Colon (tissue), 2 donors: ENCODE measurements at regions not wholly inside any gene's neighbourhood (a gene's known extent, or its start where the extent isn't known, plus 50 kb on each side); places are given as distances from the start of the nearest gene placed in this dataset.

Source experiments
- FAIRE-seq: peaks from 2 replicates; lab custom pipeline; 2012; peaks lifted over from hg19 to GRCh38; lab: Jason Lieb, UNC
- donor health status: control.
- donor health status: control.

DNA sequence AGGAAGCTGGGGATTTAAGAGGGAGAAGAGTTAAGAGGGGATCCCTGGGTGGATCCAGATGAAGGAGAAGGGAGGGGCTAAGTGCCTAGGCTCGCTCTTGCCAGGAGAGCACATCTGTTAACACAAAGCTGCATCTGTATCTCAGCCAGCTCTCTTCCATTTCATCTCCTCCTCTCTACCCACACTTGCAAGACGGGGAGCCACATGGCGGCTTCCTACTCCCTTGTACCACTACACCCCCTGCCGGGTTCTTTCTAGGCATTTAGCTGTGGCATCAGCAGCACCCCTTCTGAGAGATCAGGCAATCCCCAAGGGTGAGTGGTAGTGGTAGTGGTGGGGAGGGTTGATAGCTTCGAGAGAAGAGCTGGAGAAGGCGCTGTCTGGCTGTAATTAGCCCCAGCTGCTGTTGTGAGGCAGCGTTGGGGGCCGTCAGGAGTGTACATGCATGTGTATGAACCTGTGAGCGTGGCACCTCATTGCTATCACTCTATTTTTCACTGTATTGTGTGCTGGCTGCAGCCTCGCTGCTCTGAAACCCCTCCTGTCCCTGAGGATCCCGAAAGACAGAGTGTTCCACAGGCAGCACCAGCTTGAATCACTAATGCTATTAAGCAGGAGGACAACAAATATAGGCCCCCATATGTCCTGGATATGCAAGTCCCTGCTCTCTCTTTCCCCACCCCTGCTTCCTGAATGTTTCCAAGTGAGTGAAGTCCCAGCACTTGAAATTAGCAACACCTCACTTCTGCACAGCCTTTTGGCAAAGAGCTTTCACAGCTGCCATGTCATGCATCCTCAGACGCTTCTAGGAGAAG, 73.7 kb downstream of the RTL9 start:
- no peak for FAIRE-seq

DNA sequence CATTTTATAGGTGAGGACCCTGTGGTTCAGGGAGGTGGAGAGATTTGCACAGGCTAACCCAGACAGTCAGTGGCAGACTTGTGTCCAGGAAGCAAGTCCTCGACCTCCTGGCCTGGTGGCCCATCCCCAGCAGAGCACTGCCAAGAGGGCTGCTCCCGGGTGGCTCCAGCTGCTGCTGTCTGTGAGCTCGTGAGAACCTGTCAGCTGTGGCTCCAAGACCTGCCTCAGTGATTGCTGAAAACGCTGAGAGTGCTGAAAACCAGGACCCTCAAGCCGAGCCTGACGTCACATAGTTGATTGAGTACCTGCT, 74.2 kb downstream of the RTL9 start:
- FAIRE-seq: no peak

DNA sequence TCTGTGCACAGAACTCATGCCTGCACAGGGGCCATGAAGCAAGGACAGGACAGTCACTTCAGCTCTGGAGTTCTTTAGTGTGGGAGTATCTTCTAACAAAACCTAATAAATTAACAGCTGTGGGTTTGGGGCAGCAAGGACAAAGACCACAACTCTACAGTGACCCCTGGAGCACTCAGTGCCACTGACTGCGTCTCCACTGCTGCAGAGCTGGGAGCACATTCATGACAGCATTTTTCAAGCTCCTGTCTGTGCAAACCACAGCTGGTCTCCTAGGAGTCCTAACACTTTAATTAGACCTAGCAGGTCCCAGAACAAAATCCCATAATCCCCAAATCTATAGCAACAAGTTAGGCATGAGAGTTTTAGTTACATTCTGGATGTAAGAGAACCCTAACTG, 76.5 kb downstream of the RTL9 start:
- FAIRE-seq: no peak

DNA sequence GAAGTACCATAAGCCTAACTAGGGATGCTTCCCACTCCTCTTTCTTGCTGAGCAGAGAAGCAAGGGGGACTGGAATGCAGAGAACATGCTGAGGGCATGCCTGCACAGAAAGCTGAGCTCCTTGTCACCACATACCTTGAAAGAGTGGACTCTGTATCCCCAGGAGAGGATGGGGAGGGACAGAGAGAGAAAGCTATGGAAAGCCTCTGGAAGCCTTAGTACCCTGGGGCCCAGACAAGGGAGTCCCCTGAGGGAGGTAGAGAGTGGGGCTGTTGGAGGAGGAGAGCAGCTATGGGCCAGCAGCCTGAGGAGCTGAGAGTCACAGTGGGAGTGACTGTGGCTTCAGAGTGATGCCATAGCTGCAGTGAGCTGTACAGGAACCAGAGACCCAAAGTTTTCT, 77.9 kb downstream of the RTL9 start:
- FAIRE-seq: no peak

DNA sequence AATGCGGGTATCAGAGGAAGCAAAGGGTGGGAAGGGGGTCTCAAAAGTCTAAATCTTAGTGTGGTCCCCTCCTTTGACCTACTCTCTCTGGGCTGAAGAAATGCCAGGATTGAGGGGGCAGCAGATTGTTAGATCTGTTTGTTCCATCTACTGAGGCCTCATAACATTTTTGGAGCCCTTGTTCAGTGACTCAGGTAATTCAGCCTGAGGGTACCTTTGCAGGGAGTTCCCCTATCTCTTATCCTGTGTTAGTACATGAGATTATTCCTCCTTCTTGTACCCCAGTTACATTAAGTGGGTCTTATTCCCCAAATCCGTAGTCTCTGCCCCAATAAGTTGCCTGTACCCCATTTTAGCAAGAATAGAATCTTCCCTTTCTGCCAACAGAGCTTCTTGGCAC, 79.0 kb downstream of the RTL9 start:
- no peak for FAIRE-seq

DNA sequence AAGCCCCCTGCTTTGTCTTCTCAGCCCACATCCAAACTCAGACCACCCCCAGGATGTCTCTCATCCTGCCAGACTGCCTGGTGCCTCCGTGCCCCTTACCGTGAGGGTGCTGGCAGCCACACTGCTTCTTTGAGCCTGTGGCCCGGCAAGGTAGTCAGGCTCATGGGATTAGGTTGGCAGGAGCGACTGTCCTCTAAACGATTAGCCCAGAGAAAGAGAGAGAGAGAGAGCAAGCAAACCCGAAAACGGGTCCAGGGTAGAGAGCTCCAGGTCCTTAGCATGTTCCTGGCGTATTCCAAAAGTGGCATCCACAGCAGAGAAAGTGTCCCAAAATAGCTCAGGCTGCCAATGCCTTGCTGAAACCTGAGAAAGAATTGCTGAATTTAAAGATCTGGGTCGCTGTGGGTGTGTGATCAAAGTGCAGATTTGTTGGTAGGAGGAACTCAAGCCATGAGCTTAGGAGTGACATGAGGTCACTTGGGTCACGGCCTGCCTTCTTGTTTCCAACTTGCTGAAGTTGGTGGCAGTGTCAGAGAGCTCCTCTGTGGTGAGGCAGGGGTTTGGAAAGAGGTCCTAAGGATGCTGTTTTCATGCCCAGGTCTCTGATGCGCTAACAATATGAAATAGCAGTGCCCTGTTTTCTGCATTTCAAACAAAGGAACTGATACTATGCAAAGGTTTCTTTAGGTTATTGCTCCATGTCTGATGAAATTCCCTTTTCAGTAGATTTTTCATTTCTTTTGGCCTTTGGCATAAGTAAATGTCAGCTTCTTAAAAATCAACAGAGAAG, 81.6 kb downstream of the RTL9 start:
- FAIRE-seq: no peak

DNA sequence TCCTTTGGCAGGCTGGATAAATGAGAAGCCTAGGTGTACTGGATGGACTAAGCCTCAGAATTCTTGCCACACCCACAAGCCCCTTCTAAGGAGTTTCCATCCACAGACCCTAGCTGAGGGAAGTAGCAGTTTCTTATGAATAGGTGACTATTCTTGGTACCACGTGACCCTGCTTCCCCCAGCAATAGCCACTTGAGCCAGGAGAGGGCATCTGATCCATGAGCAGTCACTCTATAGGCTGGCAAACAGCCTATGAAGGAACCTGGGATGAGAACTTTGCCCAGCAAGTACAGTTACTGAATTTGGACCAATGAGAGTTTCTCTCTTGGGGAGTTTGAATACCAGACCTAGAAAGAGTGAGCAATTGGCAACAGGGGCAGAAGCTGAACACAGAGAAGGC, 84.0 kb downstream of the RTL9 start:
- no peak for FAIRE-seq

DNA sequence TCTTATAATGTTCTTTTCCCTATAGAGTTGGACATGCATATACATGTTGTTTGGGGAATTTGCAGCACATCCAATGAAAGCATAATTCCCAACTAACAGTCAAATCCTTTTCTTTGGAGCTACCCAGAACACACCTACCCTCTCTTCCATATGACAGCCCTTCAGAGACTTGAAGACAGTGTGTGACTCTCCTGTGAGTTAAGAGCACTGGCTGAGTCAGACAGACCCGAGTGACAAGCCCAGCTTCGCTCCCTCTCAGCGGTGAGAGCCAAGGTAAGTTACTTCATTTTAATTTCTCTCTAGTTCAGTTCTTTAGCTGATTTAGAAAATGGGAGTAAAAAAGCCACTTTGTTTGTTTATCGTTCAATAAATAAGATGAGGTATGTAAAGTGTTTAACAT, 86.3 kb downstream of the RTL9 start:
- no peak for FAIRE-seq

DNA sequence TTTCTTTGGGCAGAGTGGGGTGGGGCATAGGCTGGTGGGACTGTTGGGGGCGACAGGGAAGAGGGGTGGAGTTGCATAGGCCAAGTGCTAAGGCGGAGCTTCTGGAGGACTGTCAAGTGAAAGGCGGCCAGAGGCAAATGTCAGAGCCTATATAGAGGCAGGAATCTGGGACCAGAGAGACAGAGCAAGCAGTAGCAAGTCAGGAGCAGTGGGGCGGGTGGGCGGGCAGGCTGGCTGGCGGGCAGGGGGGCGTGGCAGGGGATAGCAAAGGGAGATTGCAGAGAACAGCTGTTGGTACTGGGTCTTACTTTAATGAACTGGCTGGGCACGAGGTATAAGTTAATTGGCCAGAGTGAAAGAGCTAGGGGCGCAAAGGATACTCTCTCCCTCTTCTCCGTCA, 89.8 kb downstream of the RTL9 start:
- FAIRE-seq: no peak

DNA sequence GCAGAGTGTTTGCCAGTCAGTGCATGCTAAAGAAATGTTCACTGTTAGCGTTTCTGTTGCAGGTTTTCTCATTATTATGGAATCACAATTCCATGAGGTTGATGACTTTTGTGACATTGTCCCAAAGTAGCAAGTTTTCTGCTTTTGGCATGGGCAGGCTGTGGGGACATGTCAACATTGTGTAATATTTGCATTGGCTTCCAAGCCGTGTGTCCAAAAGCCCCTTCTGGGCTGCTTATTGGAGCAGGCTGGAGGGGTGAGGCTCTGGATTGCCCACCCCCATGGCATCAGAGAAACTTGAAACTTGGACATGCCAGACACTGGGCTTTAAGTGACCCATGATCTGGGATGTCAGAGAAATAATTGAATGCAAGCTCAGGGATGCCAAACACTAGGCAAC, 90.7 kb downstream of the RTL9 start:
- no peak for FAIRE-seq

DNA sequence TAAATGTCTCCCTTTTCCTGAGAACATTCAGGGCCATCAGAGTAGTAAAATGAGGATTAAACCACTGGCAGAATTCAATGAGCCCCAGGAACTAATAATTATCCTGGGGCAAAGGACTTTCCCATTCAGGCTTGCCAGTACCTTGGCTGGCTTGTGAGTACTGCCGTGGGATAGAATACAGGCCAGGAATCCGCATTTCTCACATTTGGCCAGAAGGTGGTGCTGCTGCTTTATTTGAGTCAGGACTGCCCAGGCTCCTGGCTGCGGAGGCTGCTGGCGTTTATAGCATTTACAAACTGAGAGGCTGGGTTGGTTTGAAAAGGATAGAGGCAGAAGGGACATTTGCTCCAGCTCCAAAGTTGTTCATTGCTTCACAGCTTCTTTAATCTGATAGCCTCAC, 91.4 kb downstream of the RTL9 start:
- peak; percentile 53 for FAIRE-seq

DNA sequence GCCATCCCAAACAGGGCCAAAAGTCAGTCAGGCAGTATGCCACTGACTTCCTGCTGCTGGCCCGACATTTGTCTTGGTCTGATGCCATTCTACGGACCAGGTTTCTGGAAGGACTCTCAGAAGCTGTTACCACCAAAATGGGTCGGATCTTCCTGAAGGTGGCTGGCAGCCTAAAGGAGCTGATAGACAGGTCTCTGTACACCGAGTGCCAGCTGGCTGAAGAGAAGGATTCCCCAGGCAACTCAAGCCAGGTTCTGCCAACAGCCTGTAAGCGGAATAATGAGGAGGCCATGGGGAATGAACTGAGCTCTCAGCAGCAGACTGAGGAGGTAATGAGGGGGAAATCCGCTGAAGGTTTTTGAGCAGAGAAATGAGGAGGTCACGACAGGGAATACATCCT, 95.7 kb downstream of the RTL9 start:
- FAIRE-seq: no peak

DNA sequence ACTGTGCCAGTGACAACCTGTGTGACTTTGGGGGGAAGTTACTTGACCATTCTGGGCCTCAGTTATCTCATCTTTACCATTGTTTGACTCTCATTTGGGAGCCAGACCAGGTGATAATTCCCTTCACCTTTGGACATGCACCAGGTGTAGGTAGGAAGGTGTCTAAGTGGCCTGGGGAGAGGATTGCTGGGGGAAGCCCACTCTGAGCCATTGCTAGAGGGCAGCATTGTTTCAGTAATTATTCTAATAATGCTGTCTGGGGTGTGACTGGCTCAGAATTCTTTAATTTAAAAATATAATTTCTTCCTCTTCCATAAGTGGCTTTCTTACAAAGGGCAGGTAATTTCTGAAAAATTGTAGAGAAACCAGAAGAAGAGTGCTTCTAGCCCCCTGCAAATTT, 104.3 kb downstream of the RTL9 start:
- FAIRE-seq: no peak

DNA sequence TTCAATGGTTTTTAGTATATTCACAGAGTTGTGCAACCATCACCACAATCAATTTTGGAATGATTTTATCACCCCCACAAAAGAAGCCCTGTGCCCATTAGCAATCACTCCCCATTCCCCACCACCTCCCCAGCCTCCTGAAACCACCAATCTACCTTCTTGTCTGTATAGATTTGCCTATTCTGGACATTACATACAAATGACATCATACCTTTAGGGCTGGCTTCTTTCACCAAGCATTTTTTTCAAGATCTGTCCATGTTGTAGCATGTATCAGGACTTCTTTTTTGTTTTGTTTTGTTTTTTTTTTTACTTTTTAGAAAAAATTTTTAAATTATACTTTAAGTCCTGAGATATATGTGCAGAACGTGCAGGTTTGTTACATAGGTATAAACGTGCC, 108.1 kb downstream of the RTL9 start:
- FAIRE-seq: no peak

DNA sequence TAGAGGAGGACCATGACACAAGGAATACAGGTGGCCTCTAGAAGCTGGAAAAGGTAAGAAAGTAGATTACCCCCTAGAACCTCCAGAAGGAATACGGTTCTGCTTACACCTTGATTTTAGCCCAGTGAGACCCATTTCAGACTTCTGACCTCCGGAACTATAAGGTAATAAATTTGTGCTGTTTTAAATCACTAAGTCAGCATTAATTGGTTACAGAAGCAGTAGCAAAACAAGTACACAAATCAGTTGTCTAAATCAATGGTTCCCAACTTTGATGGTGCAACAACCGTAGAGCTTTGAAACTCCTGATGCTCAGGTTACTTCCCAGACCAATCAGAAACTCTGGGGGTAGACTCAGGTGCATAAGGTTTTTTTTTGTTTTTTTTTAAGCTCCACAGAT, 113.6 kb downstream of the RTL9 start:
- FAIRE-seq: no peak

DNA sequence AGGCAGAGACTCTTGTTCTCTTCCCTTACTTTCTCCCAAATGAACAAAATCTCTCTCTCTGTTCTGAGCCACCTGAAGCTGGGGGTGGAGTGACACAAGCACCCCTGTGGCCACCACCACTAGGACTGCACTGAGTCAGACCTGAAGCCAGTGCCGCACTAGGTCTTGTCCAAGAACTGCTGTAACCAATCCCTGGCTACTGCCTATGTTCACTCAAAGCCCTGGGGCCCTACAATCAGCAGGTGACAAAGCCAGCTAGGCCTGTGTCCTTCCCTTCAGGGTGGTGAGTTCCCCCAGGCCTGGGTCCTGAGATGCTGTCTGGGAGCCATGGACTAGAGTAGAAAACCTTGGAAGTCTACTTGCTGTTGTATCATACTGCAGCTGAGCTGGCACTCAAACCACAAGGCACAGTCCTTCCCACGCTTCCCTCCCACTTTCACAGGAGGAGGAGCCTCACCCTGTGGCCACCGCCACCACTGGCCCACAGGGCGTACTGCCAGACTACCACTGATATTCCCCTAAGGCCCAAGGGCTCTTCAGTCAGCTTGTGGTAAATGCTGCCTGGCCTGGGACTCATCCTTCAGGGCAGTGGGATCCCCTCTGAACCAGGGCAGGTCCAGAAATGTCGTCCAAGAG, 119.1 kb downstream of the RTL9 start:
- no peak for FAIRE-seq

DNA sequence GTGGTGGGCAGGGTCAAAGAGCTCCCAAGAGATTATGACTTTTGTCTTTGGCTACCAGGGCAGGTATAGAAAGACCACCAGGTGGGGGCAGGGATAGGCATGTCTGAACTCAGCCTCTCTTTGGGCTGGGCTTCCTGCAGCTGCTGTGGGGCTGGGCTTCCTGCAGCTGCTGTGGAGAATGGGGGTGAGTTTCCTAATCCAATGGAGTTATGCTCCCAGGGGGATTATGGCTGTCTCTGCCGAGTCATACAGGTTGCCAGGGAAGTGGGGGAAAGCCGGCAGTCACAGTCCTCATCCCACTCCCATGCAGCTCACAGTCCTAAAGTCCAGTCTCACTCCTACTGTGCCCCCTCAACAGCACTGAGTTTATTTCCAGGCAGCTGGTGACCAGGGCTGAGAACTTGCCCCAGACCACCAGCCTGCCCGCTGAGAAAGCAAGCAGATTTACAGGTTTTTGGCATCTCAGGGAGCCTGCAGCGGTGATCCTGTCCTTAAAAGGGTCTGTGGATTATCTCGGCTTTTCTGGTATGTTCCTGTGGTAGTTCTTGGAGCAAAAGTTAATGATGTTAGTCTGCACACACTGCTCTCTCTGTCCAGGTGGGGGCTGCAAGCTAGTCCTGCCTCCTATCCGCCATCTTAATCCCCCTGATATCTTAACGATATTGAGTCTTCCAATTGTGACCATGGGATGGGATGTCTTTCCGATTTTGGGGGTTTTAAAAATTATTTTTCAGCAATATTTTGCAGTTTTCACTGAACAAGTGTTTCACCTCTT, 133.4 kb downstream of the RTL9 start:
- no peak for FAIRE-seq

DNA sequence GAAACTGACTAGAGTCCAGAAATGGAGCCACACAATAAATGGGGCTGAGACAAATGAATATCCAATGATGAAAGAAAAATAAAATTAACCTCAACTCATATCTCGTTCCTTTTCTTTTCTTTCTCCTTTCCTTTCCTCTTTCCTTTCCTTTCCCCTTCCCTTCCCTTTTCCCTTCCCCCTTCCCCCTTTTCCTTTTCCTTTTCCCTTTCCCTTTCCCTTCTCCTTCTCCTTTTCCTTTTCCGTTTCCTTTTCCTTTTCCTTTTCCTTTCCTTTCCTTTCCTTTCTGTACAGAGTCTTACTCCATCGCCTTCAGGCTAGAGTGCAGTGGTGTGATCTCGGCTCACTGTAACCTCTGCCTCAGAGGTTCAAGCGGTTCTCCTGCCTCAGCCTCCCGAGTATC, 146.3 kb downstream of the RTL9 start:
- no peak for FAIRE-seq

DNA sequence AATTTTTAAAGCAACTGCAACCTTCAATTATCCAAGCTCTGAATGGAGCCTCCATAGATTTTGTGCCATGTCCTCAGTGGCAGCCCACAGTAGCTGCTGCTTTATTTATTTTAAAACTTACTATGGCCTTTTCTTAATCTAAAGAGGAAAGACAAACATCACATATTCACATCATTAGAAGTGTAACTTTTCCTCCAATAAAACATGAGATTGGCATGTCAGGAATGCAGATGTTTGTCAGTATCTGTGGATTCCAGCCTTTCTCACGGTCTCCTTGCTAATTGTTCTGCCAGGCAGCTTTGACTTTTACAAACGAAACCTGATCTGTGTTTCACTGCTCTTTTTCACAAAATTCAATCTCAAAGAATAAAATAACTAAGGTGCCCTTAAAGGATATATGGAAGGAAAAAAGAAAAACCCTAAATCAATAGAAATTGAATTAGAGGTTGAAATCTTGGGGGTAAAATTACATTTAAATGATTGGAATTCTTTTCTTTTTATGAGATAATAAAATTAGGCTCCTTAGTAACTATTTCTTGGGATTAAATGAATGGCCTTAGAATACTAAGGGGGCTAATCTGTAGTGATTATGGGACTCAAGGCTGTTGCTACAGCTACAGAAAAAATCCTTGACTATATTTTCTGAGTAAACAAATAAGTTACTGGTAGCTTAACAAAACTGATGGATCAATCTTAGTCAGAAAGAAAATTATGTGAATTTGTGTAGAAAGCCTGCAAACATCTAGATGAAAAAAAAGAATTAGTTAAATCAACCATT, 151.3 kb downstream of the RTL9 start:
- peak; percentile 51 for FAIRE-seq

DNA sequence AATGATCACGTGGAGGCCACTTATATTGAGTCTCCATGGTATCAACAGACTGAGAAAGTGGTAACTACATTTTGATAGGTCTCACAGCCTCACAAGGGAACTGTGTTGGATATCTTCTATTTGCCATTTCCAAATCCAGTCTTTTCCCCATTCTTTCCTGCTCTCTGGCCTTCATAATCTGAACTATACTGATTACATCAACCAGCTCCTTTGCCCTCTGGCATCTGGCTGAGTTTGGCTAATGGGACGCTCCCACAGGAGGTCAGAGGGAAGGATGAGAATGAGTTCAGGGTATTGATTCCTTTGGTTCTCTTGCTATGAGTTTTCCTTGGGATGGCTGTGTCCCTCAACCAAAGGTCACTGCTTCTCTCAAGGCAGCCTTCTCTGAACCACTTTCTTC, 152.6 kb downstream of the RTL9 start:
- FAIRE-seq: no peak

DNA sequence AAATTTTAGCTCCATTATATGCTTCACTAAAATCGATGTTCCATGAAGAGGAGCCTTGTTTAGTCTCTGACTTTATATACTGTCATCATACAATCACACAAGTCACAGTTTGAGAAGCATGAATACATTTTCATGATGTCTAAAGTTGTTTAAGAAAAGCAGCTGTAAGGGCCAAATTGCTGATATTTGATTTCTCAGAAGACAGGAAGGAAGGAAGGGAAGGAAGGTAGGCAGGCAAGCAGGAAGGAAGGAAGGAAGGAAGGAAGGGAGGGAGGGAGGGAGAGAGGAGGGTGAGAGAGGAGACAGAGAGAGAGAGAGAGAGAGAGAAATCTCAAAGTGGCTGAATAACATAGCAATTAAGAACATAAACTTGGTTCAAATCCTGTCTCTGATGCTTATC, 153.7 kb downstream of the RTL9 start:
- FAIRE-seq: no peak

DNA sequence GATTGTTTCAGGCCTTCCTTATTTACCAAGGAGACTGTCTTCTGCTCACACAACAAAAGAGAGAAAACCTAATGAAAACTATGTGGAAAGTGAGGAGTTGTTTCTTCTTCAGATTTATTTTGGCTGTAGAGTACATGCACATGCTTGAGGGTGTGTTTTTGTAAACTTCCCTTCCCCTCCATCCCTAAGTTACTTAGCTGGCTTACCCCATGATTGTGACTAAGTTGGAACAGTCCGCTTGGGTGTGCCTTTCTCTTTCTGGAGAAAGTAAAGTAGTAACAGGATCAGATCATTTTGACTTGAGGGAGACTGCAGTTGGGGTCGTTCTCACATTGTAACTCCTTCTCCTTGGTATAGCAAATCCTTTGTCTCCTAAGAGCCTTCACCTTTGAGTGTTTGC, 155.9 kb downstream of the RTL9 start:
- no peak for FAIRE-seq
